Activated T-helper 9 cell treated with anti-CD3 and anti-CD28 coated beads, Interleukin-2, amount 50 U/mL, for 16 hours (primary cell): ENCODE measurements at regions not wholly inside any gene's neighbourhood (a gene's known extent, or its start where the extent isn't known, plus 50 kb on each side); places are given as distances from the start of the nearest gene placed in this dataset.

Experiments used
- DNase-seq: peaks from one replicate; pipeline ENCODE4 v3.0.0-alpha.2; 2020; ENCODE audit warnings: low read depth

GRCh38 chr11:15485432-15485831 lies 370.7 kb downstream of the INSC start:
- no peak for DNase-seq

- DNase-seq = no peak
Measured at GRCh38 chr11:15489281-15489680, 374.6 kb downstream of the INSC start.

- no peak for DNase-seq
Measured at GRCh38 chr11:15490535-15490934, 375.8 kb downstream of the INSC start.

- no peak for DNase-seq
Measured at GRCh38 chr11:15493066-15493465, 378.3 kb downstream of the INSC start.

- no peak for DNase-seq
Measured at GRCh38 chr11:15493921-15494620, 379.3 kb downstream of the INSC start.

GRCh38 chr11:15494740-15495139 lies 380.0 kb downstream of the INSC start:
- DNase-seq = no peak

GRCh38 chr11:15495462-15495861 lies 380.7 kb downstream of the INSC start:
- no peak for DNase-seq

- DNase-seq = no peak
Measured at GRCh38 chr11:15497366-15497765, 382.6 kb downstream of the INSC start.

GRCh38 chr11:15499674-15500073 lies 385.0 kb downstream of the INSC start:
- no peak for DNase-seq

- DNase-seq = no peak
Measured at GRCh38 chr11:15500643-15501042, 385.9 kb downstream of the INSC start.

- DNase-seq = no peak
Measured at GRCh38 chr11:15501566-15501965, 386.8 kb downstream of the INSC start.

GRCh38 chr11:15505155-15505554 lies 390.4 kb downstream of the INSC start:
- DNase-seq = no peak

GRCh38 chr11:15507592-15507991 lies 392.9 kb downstream of the INSC start:
- no peak for DNase-seq

GRCh38 chr11:15509082-15509481 lies 394.4 kb downstream of the INSC start:
- DNase-seq = no peak

GRCh38 chr11:15519124-15519791 lies 404.5 kb downstream of the INSC start:
- DNase-seq = no peak

GRCh38 chr11:15519911-15520310 lies 405.2 kb downstream of the INSC start:
- DNase-seq = no peak

GRCh38 chr11:15523543-15523942 lies 408.8 kb downstream of the INSC start:
- DNase-seq = no peak

- DNase-seq = no peak
Measured at GRCh38 chr11:15525582-15525981, 410.9 kb downstream of the INSC start.

- no peak for DNase-seq
Measured at GRCh38 chr11:15526032-15526431, 411.3 kb downstream of the INSC start.

- no peak for DNase-seq
Measured at GRCh38 chr11:15526859-15527450, 412.2 kb downstream of the INSC start.

- DNase-seq = no peak
Measured at GRCh38 chr11:15532432-15532831, 417.7 kb downstream of the INSC start.

- no peak for DNase-seq
Measured at GRCh38 chr11:15534266-15534665, 419.5 kb downstream of the INSC start.

- no peak for DNase-seq
Measured at GRCh38 chr11:15535414-15535813, 420.7 kb downstream of the INSC start.

- no peak for DNase-seq
Measured at GRCh38 chr11:15536438-15536837, 421.7 kb downstream of the INSC start.
